OCI-LY7 (cell line): ENCODE measurements at regions not wholly inside any gene's neighbourhood (a gene's known extent, or its start where the extent isn't known, plus 50 kb on each side); places are given as distances from the start of the nearest gene placed in this dataset.

ENCODE experiments used
- BruUV-seq: library from RNA; stranded (reverse); fragments of 400-500 nt; replicated peaks from 2 replicates; lab custom pipeline; 2021; lab: Mats Ljungman, UMichigan
- CTCF ChIA-PET: fragments of 300-600 bp; sonication (Branson Sonifier 250); formaldehyde crosslinking; loops from one replicate; lab custom pipeline; 2022; ENCODE audit warnings: antibody characterized with exemption; ENCODE audit not compliant: unreplicated experiment; lab: Charles Lee
- POLR2A ChIA-PET: fragments of 300-600 bp; sonication (Branson Sonifier 250); formaldehyde crosslinking; loops from one replicate; lab custom pipeline; 2022; ENCODE audit warnings: antibody characterized with exemption; lab: Charles Lee
- DNase-seq: peaks from one replicate; pipeline ENCODE4 v3.0.0-alpha.2; 2015; ENCODE audit warnings: low spot score
- H2AFZ ChIP-seq: fragments of 200-600 bp; sonication (generic), shearing (Covaris generic); 2 replicates; pipeline ENCODE4 v1.6.1; 2014; ENCODE audit warnings: mild to moderate bottlenecking, antibody characterized with exemption, low read length, moderate library complexity
- H3K27ac ChIP-seq: fragments of 200-600 bp; sonication (generic); 2 replicates; pipeline ENCODE4 v1.5.1; 2014; ENCODE audit warnings: mixed run types, low read depth, mild to moderate bottlenecking, moderate library complexity, low read length, inconsistent platforms; ENCODE audit not compliant: poor library complexity, severe bottlenecking
- H3K36me3 ChIP-seq: fragments of 200-600 bp; sonication (generic); 2 replicates; pipeline ENCODE4 v1.6.1; 2014; ENCODE audit warnings: mild to moderate bottlenecking, antibody characterized with exemption, low read length, moderate library complexity, mixed read lengths; ENCODE audit not compliant: insufficient read depth
- H3K4me1 ChIP-seq: fragments of 200-600 bp; sonication (generic); 2 replicates; pipeline ENCODE4 v1.5.1; 2014; ENCODE audit warnings: mild to moderate bottlenecking, low read length; ENCODE audit not compliant: insufficient read depth, poor library complexity, severe bottlenecking
- H3K4me2 ChIP-seq: fragments of 200-600 bp; sonication (generic); 2 replicates; pipeline ENCODE4 v1.6.1; 2014; ENCODE audit warnings: mild to moderate bottlenecking, low read length
- H3K4me3 ChIP-seq: fragments of 200-600 bp; sonication (generic); 2 replicates; pipeline ENCODE4 v1.5.1; 2014; ENCODE audit warnings: mild to moderate bottlenecking, low read depth, low read length; ENCODE audit not compliant: poor library complexity, severe bottlenecking
- H3K79me2 ChIP-seq: fragments of 200-600 bp; sonication (generic); 2 replicates; pipeline ENCODE4 v1.6.1; 2016; ENCODE audit warnings: low read depth, mild to moderate bottlenecking, low read length, moderate library complexity, mixed read lengths; ENCODE audit not compliant: insufficient read depth
- H3K9me2 ChIP-seq: fragments of 200-600 bp; sonication (generic); 2 replicates; pipeline ENCODE4 v1.6.1; 2016; ENCODE audit warnings: mild to moderate bottlenecking, low read length, mixed read lengths; ENCODE audit not compliant: insufficient read depth
- H3K9me3 ChIP-seq: fragments of 200-600 bp; sonication (generic); 2 replicates; pipeline ENCODE4 v1.6.1; 2014; ENCODE audit warnings: mild to moderate bottlenecking, mixed run types, low read length, mixed read lengths
- H4K20me1 ChIP-seq: fragments of 200-600 bp; sonication (generic); 2 replicates; pipeline ENCODE4 v1.6.1; 2014; ENCODE audit warnings: mild to moderate bottlenecking, antibody characterized with exemption, low read length, moderate library complexity, mixed read lengths; ENCODE audit not compliant: insufficient read depth
- EZH2phosphoT487 ChIP-seq: fragments of 200-600 bp; sonication (generic); IDR thresholded peaks from 2 replicates; pipeline ENCODE4 v1.6.1; 2018; ENCODE audit warnings: low read depth, borderline replicate concordance, mild to moderate bottlenecking, mixed run types, antibody characterized with exemption, low read length, moderate library complexity, mixed read lengths
- intact Hi-C: fragments of 100-400 bp; cut with micrococcal nuclease; formaldehyde crosslinking; loops from one replicate; pipeline ENCODE4 v1.10.0; 2022; ENCODE audit not compliant: unreplicated experiment
- TF ChIP-seq, protein P1 (sequence below): fragments of 200-600 bp; sonication (generic); conservative IDR thresholded peaks from 2 replicates; pipeline ENCODE4 v1.5.1; 2014; ENCODE audit warnings: mild to moderate bottlenecking, antibody characterized with exemption, low read length, moderate library complexity, mixed read lengths

GRCh38 chr6:84554706-84555105 is 209.7 kb downstream of the TBX18 start:
- no TSS peak for BruUV-seq

GRCh38 chr6:84554074-84554473 is 210.3 kb downstream of the TBX18 start:
- no TSS peak for BruUV-seq
- Histone ChIP-seq H3K4me2 (no peak overlapping the region), H3K4me1 (no peaks in the 10 kb centered on the region), H2AFZ (no peak overlapping the region), H3K9me3 (no peaks in the 10 kb centered on the region), H3K36me3 (no peaks in the 10 kb centered on the region), H4K20me1 (no peaks in the 10 kb centered on the region), H3K4me3 (no peak overlapping the region), H3K79me2 (no peaks in the 10 kb centered on the region), H3K27ac (no peak overlapping the region), H3K9me2 (no peaks in the 10 kb centered on the region)
- intact Hi-C loops: no loop called here
- no peak for TF ChIP-seq EZH2phosphoT487
- TF ChIP-seq, protein P1, sequence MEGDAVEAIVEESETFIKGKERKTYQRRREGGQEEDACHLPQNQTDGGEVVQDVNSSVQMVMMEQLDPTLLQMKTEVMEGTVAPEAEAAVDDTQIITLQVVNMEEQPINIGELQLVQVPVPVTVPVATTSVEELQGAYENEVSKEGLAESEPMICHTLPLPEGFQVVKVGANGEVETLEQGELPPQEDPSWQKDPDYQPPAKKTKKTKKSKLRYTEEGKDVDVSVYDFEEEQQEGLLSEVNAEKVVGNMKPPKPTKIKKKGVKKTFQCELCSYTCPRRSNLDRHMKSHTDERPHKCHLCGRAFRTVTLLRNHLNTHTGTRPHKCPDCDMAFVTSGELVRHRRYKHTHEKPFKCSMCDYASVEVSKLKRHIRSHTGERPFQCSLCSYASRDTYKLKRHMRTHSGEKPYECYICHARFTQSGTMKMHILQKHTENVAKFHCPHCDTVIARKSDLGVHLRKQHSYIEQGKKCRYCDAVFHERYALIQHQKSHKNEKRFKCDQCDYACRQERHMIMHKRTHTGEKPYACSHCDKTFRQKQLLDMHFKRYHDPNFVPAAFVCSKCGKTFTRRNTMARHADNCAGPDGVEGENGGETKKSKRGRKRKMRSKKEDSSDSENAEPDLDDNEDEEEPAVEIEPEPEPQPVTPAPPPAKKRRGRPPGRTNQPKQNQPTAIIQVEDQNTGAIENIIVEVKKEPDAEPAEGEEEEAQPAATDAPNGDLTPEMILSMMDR: no peak
- POLR2A ChIA-PET: no interaction called here
- CTCF ChIA-PET: no interaction called here
- DNase-seq: no peak

More at GRCh38 chr6:84554706-84555105, 209.7 kb downstream of the TBX18 start:
- ChIA-PET POLR2A (no interaction called here), CTCF (no interaction called here)
- DNase-seq: no peak
- no peak overlapping the region for H3K27ac ChIP-seq
- no peaks in the 10 kb centered on the region for H4K20me1 ChIP-seq
- H3K9me3 ChIP-seq: no peaks in the 10 kb centered on the region
- H3K4me3 ChIP-seq: no peak overlapping the region
- H3K79me2 ChIP-seq: no peaks in the 10 kb centered on the region
- no peak overlapping the region for H3K4me2 ChIP-seq
- no peak overlapping the region for H2AFZ ChIP-seq
- intact Hi-C loops: no loop called here
- no peak for TF ChIP-seq EZH2phosphoT487
- TF ChIP-seq, protein P1: no peak
- H3K36me3 ChIP-seq: no peaks in the 10 kb centered on the region
- no peaks in the 10 kb centered on the region for H3K4me1 ChIP-seq
- no peaks in the 10 kb centered on the region for H3K9me2 ChIP-seq

GRCh38 chr6:84553527-84553926 is 210.9 kb downstream of the TBX18 start:
- Histone ChIP-seq H3K4me3 (no peak overlapping the region), H3K27ac (no peak overlapping the region), H3K4me2 (no peak overlapping the region), H2AFZ (no peak overlapping the region), H3K79me2 (no peaks in the 10 kb centered on the region), H4K20me1 (no peaks in the 10 kb centered on the region), H3K9me3 (no peaks in the 10 kb centered on the region), H3K4me1 (no peaks in the 10 kb centered on the region), H3K9me2 (no peaks in the 10 kb centered on the region), H3K36me3 (no peaks in the 10 kb centered on the region)
- no TSS peak for BruUV-seq
- ChIA-PET CTCF (no interaction called here), POLR2A (no interaction called here)
- no peak for DNase-seq
- TF ChIP-seq EZH2phosphoT487: no peak
- TF ChIP-seq, protein P1: no peak
- intact Hi-C loops: no loop called here
